ENCODE measurements at regions not wholly inside any gene's neighbourhood (a gene's known extent, or its start where the extent isn't known, plus 50 kb on each side); places are given as distances from the start of the nearest gene placed in this dataset.

GRCh38 chr3:21158861-21159542 is 592.0 kb downstream of the ZNF385D start:
- H3K4me2 ChIP-seq, result no peak overlapping the region
- TF ChIP-seq POLR2AphosphoS5 (IDR thresholded peaks at IDR 0.05; ENCODE audit: low read depth) (no peak), ZNF331 (CRISPR knock-in tag; IDR thresholded peaks at IDR 0.05; ENCODE audit: low read depth) (no peak), STAT1 (IDR thresholded peaks at IDR 0.05; ENCODE audit: unreplicated experiment) (no peak), NANOG (IDR thresholded peaks at IDR 0.05; ENCODE audit: borderline replicate concordance) (no peak), JUNB (IDR thresholded peaks at IDR 0.05; ENCODE audit: unreplicated experiment) (no peak), ETS1 (IDR thresholded peaks at IDR 0.05) (no peak), EZH2phosphoT487 (IDR thresholded peaks at IDR 0.05; ENCODE audit: unreplicated experiment) (no peak), CTCF (conservative IDR thresholded peaks at IDR 0.05; ENCODE audit: low read depth in 2 of 2) (no peak), ZNF462 (CRISPR knock-in tag; IDR thresholded peaks at IDR 0.05) (no peak)

More at GRCh38 chr3:21158861-21159542, 592.0 kb downstream of the ZNF385D start:
- no peaks in the 10 kb centered on the region for H3K4me1 ChIP-seq (ENCODE audit: insufficient read depth)
- H3F3A ChIP-seq (replicated peaks; ENCODE audit: low read depth), result no peaks in the 10 kb centered on the region
- no peak overlapping the region for H2AFZ ChIP-seq
- H3K4me3 ChIP-seq, result no peak overlapping the region
- DNase-seq (ENCODE audit: low spot score) (no peak), ATAC-seq (no peak)
- H3K27me3 Mint-ChIP-seq (ENCODE audit: insufficient read depth, low read depth, poor library complexity), result no peaks in the 10 kb centered on the region
- H3K4me3 Mint-ChIP-seq, result no peak overlapping the region
- no peaks in the 10 kb centered on the region for H4K20me1 ChIP-seq (replicated peaks; ENCODE audit: insufficient read depth)
- no peaks in the 10 kb centered on the region for H3K4me1 Mint-ChIP-seq
- no peak overlapping the region for H3K27ac Mint-ChIP-seq
- no peaks in the 10 kb centered on the region for H3K9me2 ChIP-seq (ENCODE audit: insufficient read depth)
- no peaks in the 10 kb centered on the region for H3K36me3 Mint-ChIP-seq (ENCODE audit: low read depth)
- H3K79me2 ChIP-seq (replicated peaks; ENCODE audit: insufficient read depth), result no peaks in the 10 kb centered on the region
- no peaks in the 10 kb centered on the region for H3K36me3 ChIP-seq (ENCODE audit: insufficient read depth)
- no peaks in the 10 kb centered on the region for H3K9me3 Mint-ChIP-seq
- H3K27me3 ChIP-seq (ENCODE audit: insufficient read depth), result no peaks in the 10 kb centered on the region
- no peak overlapping the region for H3K27ac ChIP-seq (ENCODE audit: low read depth)
